ENCODE measurements at regions not wholly inside any gene's neighbourhood (a gene's known extent, or its start where the extent isn't known, plus 50 kb on each side); places are given as distances from the start of the nearest gene placed in this dataset.
"Not testable (repeated sequence)": the region's sequence is repeated elsewhere in the genome, so short reads cannot be mapped to it uniquely, and the experiment has no call there.

DNA sequence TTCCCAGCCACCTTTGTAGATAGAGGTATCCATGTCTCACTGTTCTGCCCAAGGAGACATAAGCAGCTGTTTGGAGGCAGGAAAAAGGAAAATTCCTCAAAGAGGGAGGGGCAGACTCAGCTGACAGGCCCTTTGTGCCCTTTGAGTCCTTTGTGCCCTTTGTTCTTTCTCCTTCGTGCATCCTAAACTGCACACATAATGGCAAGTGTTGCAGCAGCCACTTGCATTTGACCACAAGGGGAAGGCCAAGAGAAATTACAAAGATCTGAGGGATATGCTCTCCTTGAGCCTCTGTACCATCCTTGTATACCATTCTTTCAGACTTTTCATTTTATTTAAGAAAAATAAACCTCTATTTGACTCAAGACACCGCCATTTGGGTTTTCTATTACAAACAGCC, 71.8 kb upstream of the PKN2 start:
- DNase-seq, result no peak

DNA sequence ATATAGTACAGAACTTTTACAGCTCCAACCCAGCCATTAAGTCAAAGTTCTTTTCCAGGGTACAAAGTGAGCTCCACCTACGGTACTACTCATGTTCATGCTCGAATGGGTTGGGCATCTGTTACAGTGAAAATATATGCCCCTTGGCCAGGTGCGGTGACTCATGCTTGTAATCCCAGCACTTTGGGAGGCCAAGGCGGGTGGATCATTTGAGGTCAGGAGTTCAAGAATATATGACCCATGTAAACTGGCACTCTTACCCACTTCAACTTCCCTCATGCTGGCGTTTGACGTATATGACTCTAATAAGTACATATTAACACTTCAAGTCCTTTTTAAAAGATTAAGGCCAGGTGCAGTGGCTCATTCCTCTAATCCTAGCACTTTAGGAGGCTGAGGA, 71.3 kb upstream of the PKN2 start:
- no peak for DNase-seq

DNA sequence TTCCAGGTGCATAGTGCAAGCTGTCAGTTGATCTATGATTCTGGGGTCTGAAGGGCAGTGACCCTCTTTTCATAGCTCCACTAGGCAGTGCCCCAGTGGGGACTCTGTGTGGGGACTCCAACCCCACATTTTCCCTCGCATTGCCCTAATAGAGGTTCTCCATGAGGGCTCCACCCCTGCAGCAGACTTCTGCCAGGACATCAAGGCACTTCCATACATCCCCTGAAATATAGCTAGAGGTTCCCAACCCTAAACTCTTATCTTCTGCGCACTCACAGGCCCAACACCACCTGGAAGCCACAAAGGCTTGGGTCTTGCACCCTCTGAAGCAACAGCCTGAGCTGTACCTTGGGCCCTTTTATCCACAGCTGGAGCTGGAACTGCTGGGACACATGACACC, 65.7 kb upstream of the PKN2 start:
- DNase-seq, result no peak

DNA sequence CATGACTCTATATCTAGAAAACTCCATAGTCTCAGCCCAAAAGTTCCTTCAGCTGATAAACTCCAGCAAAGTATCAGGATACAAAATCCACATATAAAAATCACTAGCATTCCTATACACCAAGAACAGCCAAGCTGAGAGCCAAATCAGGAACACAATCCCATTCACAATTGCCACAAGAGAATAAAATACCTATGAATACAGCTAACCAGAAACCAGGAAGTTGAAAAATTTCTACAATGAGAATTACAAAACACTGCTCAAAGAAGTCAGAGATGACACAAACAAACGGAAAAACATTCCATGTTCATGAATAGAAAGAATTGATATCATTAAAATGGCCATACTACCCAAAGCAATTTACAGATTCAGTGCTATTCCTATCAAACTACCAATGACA, 61.0 kb upstream of the PKN2 start:
- not testable (repeated sequence) for DNase-seq

Data from activated CD4-positive, alpha-beta T cell treated with anti-CD3 and anti-CD28 coated beads, Interleukin-2, Interleukin-6, amounts not matched to agents 100 ng/mL and 50 ng/mL, durations not matched to agents 16 hours and 8 hours (primary cell).